ENCODE measurements at regions not wholly inside any gene's neighbourhood (a gene's known extent, or its start where the extent isn't known, plus 50 kb on each side); places are given as distances from the start of the nearest gene placed in this dataset.

DNA sequence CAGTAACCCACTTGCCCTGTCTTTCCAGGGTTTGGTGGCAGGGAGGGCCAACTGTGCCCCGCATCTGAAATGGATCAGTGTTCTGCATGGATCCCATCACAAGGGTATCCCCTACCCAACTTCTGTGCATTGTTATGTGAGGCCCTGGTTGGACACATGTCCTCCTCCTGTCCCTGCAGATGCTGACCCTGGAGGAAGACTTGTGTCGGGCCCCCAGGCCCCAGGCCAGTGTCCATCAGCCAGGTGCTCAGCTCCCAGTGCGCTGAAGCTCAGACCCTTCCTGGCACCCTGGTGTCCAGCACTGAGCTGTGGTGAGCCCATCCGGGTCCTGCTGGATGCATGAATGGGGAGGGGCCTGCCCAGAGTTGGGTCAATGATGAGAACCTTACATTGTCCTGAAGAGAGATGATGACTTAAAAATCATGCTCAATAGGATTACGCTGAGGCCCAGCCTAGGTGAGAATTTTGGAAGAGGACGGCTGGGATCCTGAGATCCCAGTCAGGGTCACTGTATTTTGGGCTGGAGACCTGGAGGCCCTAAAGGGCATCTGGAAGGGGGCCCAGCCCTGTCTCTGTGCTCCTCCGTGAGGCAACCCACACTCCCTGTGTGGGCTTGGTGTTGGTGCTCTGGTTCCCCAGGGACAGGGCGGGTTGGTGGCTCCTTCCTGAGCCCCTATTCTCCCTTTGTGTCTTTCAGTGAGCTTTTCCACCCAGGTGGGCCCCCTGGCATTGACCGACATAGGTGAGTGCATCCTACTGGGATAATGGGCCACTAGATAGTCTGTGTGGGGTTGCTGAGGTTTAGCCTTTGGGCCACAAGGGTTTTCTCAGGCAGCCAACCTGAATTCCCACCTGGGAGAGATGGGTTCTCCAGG, 199.1 kb downstream of the UBE3A start:
- DNase-seq (ENCODE audit: extremely low read depth in 1 of 4, low spot score in 3 of 4) (no peak), ATAC-seq (no peak), FAIRE-seq (no peak)
- no peaks in the 10 kb centered on the region for H3K27me3 ChIP-seq (ENCODE audit: control insufficient read depth in 2 of 2, insufficient read depth in 2 of 2, low read length in 2 of 2)
- TF ChIP-seq SIX5 (IDR thresholded peaks at IDR 0.05; ENCODE audit: borderline replicate concordance in 1 of 2, insufficient read depth in 1 of 2, low read depth in 1 of 2, low read length in 2 of 2) = no peak
- WGBS (ENCODE audit: insufficient coverage, low coverage, missing lambda C conversion rate) = 3% methylated on average over 9 of the region's 9 CpGs
- H4K20me1 ChIP-seq (replicated peaks; ENCODE audit: control insufficient read depth, insufficient read depth, low read length) = no peaks in the 10 kb centered on the region
- H3K4me3 ChIP-seq = no peak overlapping the region
- BruUV-seq (replicated peaks) = no TSS peak
- H3K9me3 ChIP-seq (replicated peaks; ENCODE audit: control insufficient read depth, insufficient read depth, low read depth, low read length) = no peaks in the 10 kb centered on the region
- H3K27ac ChIP-seq (ENCODE audit: extremely low read depth, low read depth, low read length) = no peak overlapping the region
- CTCF ChIA-PET (ENCODE audit: low intra/inter-chr PET ratio) = no interaction called here
- POLR2A ChIA-PET = no interaction called here
- intact Hi-C loops (cut with micrococcal nuclease) = no loop called here
- H3K4me1 ChIP-seq (replicated peaks in 1 of 2; ENCODE audit: control insufficient read depth in 2 of 2, insufficient read depth in 2 of 2, low read length in 2 of 2) = no peaks in the 10 kb centered on the region
- no peaks in the 10 kb centered on the region for H3K79me2 ChIP-seq (ENCODE audit: control insufficient read depth, insufficient read depth, low read length)
- in situ Hi-C loops (cut with MboI) = no loop called here
- H2AFZ ChIP-seq (ENCODE audit: low read depth, low read length) = no peak overlapping the region
- no peak overlapping the region for H3K9ac ChIP-seq (ENCODE audit: insufficient read depth in 1 of 2, low read depth in 2 of 2, low read length in 2 of 2)
- no peak overlapping the region for H3K4me2 ChIP-seq (ENCODE audit: insufficient read depth, low read length)
- no peaks in the 10 kb centered on the region for H3K36me3 ChIP-seq (ENCODE audit: control insufficient read depth, insufficient read depth, low read length)
- H3K9me1 ChIP-seq (ENCODE audit: control insufficient read depth, insufficient read depth, low read length) = no peaks in the 10 kb centered on the region

DNA sequence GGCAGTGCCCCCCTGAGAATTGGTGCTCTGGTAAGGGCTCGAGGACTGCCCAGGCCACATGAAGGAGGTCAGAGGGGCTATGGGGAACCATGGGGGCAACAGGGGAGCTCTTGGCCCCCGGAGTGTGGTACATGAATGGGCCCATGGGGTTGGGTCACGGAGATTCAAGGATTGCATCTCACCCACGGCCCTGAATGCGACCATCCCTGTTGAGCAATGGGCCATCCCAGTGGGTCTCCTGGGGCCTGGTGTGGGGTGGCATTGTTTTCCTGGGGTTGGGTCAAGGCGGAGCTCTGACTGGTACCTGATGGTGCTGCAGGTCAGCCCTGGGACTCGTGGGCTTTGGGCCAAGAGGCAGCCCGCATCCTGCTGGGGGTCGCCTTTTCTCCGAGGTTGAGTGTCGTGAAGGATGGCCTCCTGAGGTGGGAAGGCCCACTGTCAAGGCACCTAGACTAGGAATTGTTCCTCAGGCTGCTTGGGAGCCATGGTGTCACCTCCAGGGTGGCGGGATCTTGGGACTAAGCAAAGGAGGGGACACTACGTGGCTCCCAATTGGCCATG, 198.3 kb downstream of the UBE3A start:
- no peak for ATAC-seq
- TF ChIP-seq SMARCB1 (IDR thresholded peaks at IDR 0.05; ENCODE audit: insufficient read length, low read depth) = no peak
- no peak for TF ChIP-seq ZBTB7A (IDR thresholded peaks at IDR 0.05; ENCODE audit: borderline replicate concordance, control insufficient read depth, low read depth, low read length)
- no peak for TF ChIP-seq MTA1 (IDR thresholded peaks at IDR 0.05; ENCODE audit: borderline replicate concordance)
- TF ChIP-seq, protein P1, sequence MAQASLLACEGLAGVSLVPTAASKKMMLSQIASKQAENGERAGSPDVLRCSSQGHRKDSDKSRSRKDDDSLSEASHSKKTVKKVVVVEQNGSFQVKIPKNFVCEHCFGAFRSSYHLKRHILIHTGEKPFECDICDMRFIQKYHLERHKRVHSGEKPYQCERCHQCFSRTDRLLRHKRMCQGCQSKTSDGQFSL (CRISPR knock-in tag; IDR thresholded peaks at IDR 0.05) = no peak
- TF ChIP-seq, protein P1 (tag; IDR thresholded peaks at IDR 0.05) = no peak
- TF ChIP-seq ARNT (IDR thresholded peaks at IDR 0.05) = no peak
- no peak for TF ChIP-seq ZNF445 (CRISPR knock-in tag; IDR thresholded peaks at IDR 0.05; ENCODE audit: low read depth)
- no peak for TF ChIP-seq EWSR1 (IDR thresholded peaks at IDR 0.05; ENCODE audit: borderline replicate concordance, low read depth, partially characterized antibody)
- no peak for TF ChIP-seq HLTF (IDR thresholded peaks at IDR 0.05)
- no peak for TF ChIP-seq ELF1 (tag; IDR thresholded peaks at IDR 0.05)
- no peak for TF ChIP-seq MXI1 (IDR thresholded peaks at IDR 0.05; ENCODE audit: low read depth, low read length)
- TF ChIP-seq, protein P2, sequence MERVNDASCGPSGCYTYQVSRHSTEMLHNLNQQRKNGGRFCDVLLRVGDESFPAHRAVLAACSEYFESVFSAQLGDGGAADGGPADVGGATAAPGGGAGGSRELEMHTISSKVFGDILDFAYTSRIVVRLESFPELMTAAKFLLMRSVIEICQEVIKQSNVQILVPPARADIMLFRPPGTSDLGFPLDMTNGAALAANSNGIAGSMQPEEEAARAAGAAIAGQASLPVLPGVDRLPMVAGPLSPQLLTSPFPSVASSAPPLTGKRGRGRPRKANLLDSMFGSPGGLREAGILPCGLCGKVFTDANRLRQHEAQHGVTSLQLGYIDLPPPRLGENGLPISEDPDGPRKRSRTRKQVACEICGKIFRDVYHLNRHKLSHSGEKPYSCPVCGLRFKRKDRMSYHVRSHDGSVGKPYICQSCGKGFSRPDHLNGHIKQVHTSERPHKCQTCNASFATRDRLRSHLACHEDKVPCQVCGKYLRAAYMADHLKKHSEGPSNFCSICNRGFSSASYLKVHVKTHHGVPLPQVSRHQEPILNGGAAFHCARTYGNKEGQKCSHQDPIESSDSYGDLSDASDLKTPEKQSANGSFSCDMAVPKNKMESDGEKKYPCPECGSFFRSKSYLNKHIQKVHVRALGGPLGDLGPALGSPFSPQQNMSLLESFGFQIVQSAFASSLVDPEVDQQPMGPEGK (CRISPR knock-in tag; IDR thresholded peaks at IDR 0.05; ENCODE audit: borderline replicate concordance) = no peak

More for the DNA sequence above, 198.3 kb downstream of the UBE3A start:
- CTCF ChIA-PET (ENCODE audit: low intra/inter-chr PET ratio) = no interaction called here
- H3K27ac ChIP-seq (ENCODE audit: extremely low read depth, low read depth, low read length) = no peak overlapping the region
- in situ Hi-C loops (cut with MboI) (no loop called here), intact Hi-C loops (cut with micrococcal nuclease) (no loop called here)
- POLR2A ChIA-PET = no interaction called here
- no peaks in the 10 kb centered on the region for H3K79me2 ChIP-seq (ENCODE audit: control insufficient read depth, insufficient read depth, low read length)
- H3K9me1 ChIP-seq (ENCODE audit: control insufficient read depth, insufficient read depth, low read length) = no peaks in the 10 kb centered on the region
- H3K4me1 ChIP-seq (replicated peaks in 1 of 2; ENCODE audit: control insufficient read depth in 2 of 2, insufficient read depth in 2 of 2, low read length in 2 of 2) = no peaks in the 10 kb centered on the region
- no peak overlapping the region for H2AFZ ChIP-seq (ENCODE audit: low read depth, low read length)
- no peaks in the 10 kb centered on the region for H3K36me3 ChIP-seq (ENCODE audit: control insufficient read depth, insufficient read depth, low read length)
- H3K27me3 ChIP-seq (ENCODE audit: control insufficient read depth in 2 of 2, insufficient read depth in 2 of 2, low read length in 2 of 2) = no peaks in the 10 kb centered on the region
- FAIRE-seq (no peak), DNase-seq (ENCODE audit: extremely low read depth in 1 of 4, low spot score in 3 of 4) (no peak)
- H3K9me3 ChIP-seq (replicated peaks; ENCODE audit: control insufficient read depth, insufficient read depth, low read depth, low read length) = no peaks in the 10 kb centered on the region
- H3K4me2 ChIP-seq (ENCODE audit: insufficient read depth, low read length) = no peak overlapping the region
- BruUV-seq (replicated peaks) = no TSS peak
- no peak overlapping the region for H3K4me3 ChIP-seq
- 0% methylated on average over 6 of the region's 13 CpGs for WGBS (ENCODE audit: insufficient coverage, low coverage, missing lambda C conversion rate)
- H3K9ac ChIP-seq (ENCODE audit: insufficient read depth in 1 of 2, low read depth in 2 of 2, low read length in 2 of 2) = no peak overlapping the region
- no peaks in the 10 kb centered on the region for H4K20me1 ChIP-seq (replicated peaks; ENCODE audit: control insufficient read depth, insufficient read depth, low read length)
